ENCODE measurements at regions not wholly inside any gene's neighbourhood (a gene's known extent, or its start where the extent isn't known, plus 50 kb on each side); places are given as distances from the start of the nearest gene placed in this dataset.

DNA sequence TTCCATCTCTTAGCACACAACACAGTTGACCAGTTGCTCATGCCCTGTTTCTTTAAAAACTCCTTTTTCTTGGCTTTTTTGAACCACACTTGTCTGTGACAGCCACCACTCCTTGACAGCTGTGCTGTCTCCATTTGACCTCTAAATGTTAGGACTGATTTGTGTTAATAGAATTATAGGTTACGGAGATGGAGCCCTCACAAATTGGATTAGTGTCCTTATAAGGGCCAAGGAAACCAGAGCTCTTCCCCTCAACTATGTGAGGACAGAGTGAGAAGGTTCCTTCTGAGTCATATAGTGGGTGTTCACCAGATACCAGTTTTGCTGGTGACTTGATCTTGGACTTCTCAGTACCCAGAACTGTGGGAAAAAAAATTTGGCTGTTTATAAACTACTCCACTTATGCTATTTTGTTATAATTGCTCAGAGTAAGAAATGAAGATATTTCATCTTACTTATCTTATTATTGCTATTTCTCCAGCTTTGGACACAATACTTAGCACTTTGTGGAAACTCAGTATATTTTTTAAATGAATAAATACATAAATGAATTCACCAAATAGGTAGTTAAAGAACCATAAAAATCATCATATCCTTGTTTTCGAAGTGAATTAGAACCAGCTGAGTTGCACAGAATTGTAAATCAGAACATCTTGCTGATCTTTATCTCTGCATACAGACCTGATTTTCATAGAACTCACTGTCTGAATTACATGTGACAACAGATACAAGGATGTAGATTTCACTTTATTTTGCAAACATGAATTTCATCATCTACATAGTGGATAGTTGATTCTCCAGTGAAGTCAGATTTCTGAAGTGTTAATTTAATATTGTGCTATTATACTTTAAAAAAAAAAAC, 598.5 kb upstream of the IRAK1BP1 start:
- no peak for DNase-seq
- H3K27ac Mint-ChIP-seq = no peak overlapping the region
- H3K4me3 Mint-ChIP-seq = no peak overlapping the region
- H3K27me3 Mint-ChIP-seq (ENCODE audit: low read depth, poor library complexity) = no peaks in the 10 kb centered on the region
- H3K4me1 Mint-ChIP-seq = no peaks in the 10 kb centered on the region
- TF ChIP-seq, protein P1, sequence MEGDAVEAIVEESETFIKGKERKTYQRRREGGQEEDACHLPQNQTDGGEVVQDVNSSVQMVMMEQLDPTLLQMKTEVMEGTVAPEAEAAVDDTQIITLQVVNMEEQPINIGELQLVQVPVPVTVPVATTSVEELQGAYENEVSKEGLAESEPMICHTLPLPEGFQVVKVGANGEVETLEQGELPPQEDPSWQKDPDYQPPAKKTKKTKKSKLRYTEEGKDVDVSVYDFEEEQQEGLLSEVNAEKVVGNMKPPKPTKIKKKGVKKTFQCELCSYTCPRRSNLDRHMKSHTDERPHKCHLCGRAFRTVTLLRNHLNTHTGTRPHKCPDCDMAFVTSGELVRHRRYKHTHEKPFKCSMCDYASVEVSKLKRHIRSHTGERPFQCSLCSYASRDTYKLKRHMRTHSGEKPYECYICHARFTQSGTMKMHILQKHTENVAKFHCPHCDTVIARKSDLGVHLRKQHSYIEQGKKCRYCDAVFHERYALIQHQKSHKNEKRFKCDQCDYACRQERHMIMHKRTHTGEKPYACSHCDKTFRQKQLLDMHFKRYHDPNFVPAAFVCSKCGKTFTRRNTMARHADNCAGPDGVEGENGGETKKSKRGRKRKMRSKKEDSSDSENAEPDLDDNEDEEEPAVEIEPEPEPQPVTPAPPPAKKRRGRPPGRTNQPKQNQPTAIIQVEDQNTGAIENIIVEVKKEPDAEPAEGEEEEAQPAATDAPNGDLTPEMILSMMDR (IDR thresholded peaks at IDR 0.05) = no peak
- H3K9me3 Mint-ChIP-seq = no peaks in the 10 kb centered on the region
- H3K36me3 Mint-ChIP-seq (ENCODE audit: low read depth) = no peaks in the 10 kb centered on the region

DNA sequence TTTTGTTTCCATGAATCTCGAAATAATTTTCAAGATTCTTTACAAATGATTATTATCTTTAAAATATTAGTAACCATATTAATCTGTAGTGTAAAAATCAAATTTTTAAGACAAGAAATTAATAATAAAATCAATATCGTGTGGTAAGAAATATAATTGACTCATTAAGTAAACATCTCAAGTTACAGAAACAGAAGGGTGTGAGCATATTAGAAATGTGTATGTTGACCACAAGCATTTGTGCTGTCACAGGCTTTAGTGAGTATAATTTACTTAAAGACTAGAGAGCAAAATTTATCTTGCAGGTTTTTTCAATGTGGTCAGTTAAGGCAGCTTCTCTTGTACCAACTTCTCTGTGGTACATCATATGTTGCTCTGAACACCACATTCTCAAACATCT, 566.5 kb upstream of the IRAK1BP1 start:
- Mint-ChIP-seq H3K27ac (no peak overlapping the region), H3K36me3 (ENCODE audit: low read depth) (no peaks in the 10 kb centered on the region), H3K27me3 (ENCODE audit: low read depth, poor library complexity) (no peaks in the 10 kb centered on the region), H3K4me1 (no peaks in the 10 kb centered on the region), H3K9me3 (no peaks in the 10 kb centered on the region), H3K4me3 (no peak overlapping the region)
- TF ChIP-seq, protein P1 (IDR thresholded peaks at IDR 0.05) = no peak
- DNase-seq = no peak

DNA sequence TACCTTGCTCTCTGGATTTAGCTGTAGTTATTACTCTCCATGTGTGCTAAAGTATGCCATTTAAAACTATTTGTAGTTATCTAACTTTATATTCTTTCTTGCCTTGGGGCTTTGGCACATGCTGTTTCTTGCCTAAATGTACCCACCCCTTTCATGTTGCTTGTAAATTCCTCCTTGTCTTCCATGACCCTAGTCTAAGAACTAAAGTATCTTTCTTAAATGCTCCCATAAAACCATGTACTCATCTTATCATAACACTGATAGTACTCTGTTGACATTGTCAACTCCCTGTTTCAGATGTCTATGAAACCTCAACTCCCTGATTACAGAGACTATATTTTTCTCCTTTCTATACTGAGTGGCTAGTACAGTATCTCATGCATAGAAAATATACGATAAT, 564.9 kb upstream of the IRAK1BP1 start:
- no peak for DNase-seq
- H3K9me3 Mint-ChIP-seq = no peaks in the 10 kb centered on the region
- H3K27me3 Mint-ChIP-seq (ENCODE audit: low read depth, poor library complexity) = no peaks in the 10 kb centered on the region
- H3K4me1 Mint-ChIP-seq = no peaks in the 10 kb centered on the region
- no peaks in the 10 kb centered on the region for H3K36me3 Mint-ChIP-seq (ENCODE audit: low read depth)
- no peak overlapping the region for H3K27ac Mint-ChIP-seq
- TF ChIP-seq, protein P1 (IDR thresholded peaks at IDR 0.05) = no peak
- no peak overlapping the region for H3K4me3 Mint-ChIP-seq

DNA sequence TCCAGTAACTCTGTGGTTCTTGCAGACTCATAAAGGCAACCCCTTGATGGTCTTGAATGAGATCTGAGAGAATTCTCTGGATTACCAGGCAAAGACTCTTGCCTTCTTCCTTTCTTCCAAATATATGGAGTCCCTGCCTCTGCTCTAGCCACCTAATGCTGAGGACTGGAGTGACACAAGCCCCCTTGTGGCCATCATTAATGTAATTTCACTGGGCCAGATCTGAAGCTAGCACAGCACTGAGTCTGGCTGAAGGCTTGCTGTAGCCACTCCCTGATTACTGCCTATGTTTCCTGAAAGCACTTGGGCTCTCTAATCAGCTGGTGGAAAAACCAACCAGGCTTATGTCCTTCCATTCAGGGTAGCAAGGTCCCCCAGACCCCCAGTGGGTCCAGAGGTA, 559.3 kb upstream of the IRAK1BP1 start:
- H3K36me3 Mint-ChIP-seq (ENCODE audit: low read depth) = no peaks in the 10 kb centered on the region
- no peak overlapping the region for H3K4me3 Mint-ChIP-seq
- peaks cover 7% of the 10 kb centered on the region for H3K27me3 Mint-ChIP-seq (ENCODE audit: low read depth, poor library complexity)
- no peaks in the 10 kb centered on the region for H3K4me1 Mint-ChIP-seq
- no peaks in the 10 kb centered on the region for H3K9me3 Mint-ChIP-seq
- DNase-seq = no peak
- TF ChIP-seq, protein P1 (IDR thresholded peaks at IDR 0.05) = no peak
- no peak overlapping the region for H3K27ac Mint-ChIP-seq

DNA sequence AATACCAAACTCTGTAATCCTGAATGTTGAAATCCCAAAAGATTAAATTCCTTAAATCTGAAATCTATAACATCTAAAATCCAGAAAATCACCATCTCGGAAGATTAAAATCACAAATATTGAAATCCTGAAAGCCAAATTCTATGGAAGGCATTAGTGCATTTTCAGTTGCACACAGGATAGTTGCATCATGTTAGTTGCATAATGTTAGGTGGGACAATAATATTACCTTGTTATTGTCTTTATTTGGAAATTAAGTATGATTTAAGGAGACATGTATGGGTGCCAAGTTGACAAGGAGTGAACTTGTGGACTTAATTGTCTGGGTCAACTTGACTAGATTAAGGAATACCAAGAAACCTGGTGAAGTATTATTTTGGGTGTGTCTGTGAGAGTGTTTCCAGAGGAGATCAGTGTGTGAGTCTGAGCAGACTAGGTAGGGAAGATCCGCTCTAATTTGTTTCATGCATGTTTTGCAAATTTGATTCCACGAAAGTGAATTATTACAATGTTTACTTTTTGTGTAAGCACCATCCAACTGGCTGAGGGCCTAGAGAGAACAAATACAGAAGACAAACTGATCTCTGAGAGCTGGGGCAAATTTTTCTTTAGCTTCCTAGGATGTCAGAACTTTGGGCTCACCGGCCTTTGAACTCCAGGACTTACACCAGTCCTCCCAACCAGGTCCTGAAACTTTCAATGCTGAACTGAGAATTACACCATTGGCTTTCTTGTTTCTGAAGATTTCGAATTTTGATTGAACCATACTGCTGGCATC, 545.1 kb upstream of the IRAK1BP1 start:
- no peaks in the 10 kb centered on the region for H3K36me3 Mint-ChIP-seq (ENCODE audit: low read depth)
- H3K4me3 Mint-ChIP-seq = no peak overlapping the region
- H3K4me1 Mint-ChIP-seq = no peaks in the 10 kb centered on the region
- H3K27ac Mint-ChIP-seq = no peak overlapping the region
- H3K9me3 Mint-ChIP-seq = no peaks in the 10 kb centered on the region
- no peaks in the 10 kb centered on the region for H3K27me3 Mint-ChIP-seq (ENCODE audit: low read depth, poor library complexity)
- TF ChIP-seq, protein P1 (IDR thresholded peaks at IDR 0.05) = no peak
- no peak for DNase-seq
